IPS-18a (cell line): ENCODE measurements at regions not wholly inside any gene's neighbourhood (a gene's known extent, or its start where the extent isn't known, plus 50 kb on each side); places are given as distances from the start of the nearest gene placed in this dataset.

Source experiments
- H3K27ac ChIP-seq: one replicate; pipeline ENCODE4 v1.5.1; 2013; ENCODE audit warnings: low read length
- H3K27me3 ChIP-seq: one replicate; pipeline ENCODE4 v1.6.1; 2013; ENCODE audit warnings: mild to moderate bottlenecking, low read length; ENCODE audit not compliant: control insufficient read depth, insufficient read depth
- H3K36me3 ChIP-seq: one replicate; pipeline ENCODE4 v1.6.1; 2013; ENCODE audit warnings: low read depth, low read length; ENCODE audit not compliant: control insufficient read depth
- H3K4me1 ChIP-seq: one replicate; pipeline ENCODE4 v1.6.1; 2013; ENCODE audit warnings: low read depth, low read length; ENCODE audit not compliant: control insufficient read depth
- H3K4me3 ChIP-seq: one replicate; pipeline ENCODE4 v1.5.1; 2013; ENCODE audit warnings: low read length
- H3K9ac ChIP-seq: one replicate; pipeline ENCODE4 v1.6.1; 2013; ENCODE audit warnings: mild to moderate bottlenecking, low read length, moderate library complexity
- H3K9me3 ChIP-seq: one replicate; pipeline ENCODE4 v1.6.1; 2013; ENCODE audit warnings: low read depth, low read length; ENCODE audit not compliant: control insufficient read depth

GRCh38 chr7:106606120-106606519, 54.8 kb downstream of the CCDC71L start:
- no peaks in the 10 kb centered on the region for H3K36me3 ChIP-seq
- no peaks in the 10 kb centered on the region for H3K9me3 ChIP-seq
- no peak overlapping the region for H3K9ac ChIP-seq
- no peak overlapping the region for H3K4me3 ChIP-seq
- H3K27ac ChIP-seq, result no peak overlapping the region
- no peaks in the 10 kb centered on the region for H3K27me3 ChIP-seq
- H3K4me1 ChIP-seq, result peaks cover 4% of the 10 kb centered on the region

GRCh38 chr7:106604971-106605370, 56.0 kb downstream of the CCDC71L start:
- Histone ChIP-seq H3K9me3 (no peaks in the 10 kb centered on the region), H3K4me3 (no peak overlapping the region), H3K27ac (no peak overlapping the region), H3K36me3 (no peaks in the 10 kb centered on the region), H3K9ac (no peak overlapping the region), H3K4me1 (no peaks in the 10 kb centered on the region), H3K27me3 (no peaks in the 10 kb centered on the region)

GRCh38 chr7:106604303-106604924, 56.5 kb downstream of the CCDC71L start:
- H3K36me3 ChIP-seq, result no peaks in the 10 kb centered on the region
- no peaks in the 10 kb centered on the region for H3K27me3 ChIP-seq
- H3K9me3 ChIP-seq, result no peaks in the 10 kb centered on the region
- H3K4me1 ChIP-seq, result no peaks in the 10 kb centered on the region
- no peak overlapping the region for H3K4me3 ChIP-seq
- H3K9ac ChIP-seq, result no peak overlapping the region
- no peak overlapping the region for H3K27ac ChIP-seq

- no peak overlapping the region for H3K27ac ChIP-seq
- no peak overlapping the region for H3K4me3 ChIP-seq
- H3K9ac ChIP-seq, result no peak overlapping the region
- no peaks in the 10 kb centered on the region for H3K4me1 ChIP-seq
- no peaks in the 10 kb centered on the region for H3K36me3 ChIP-seq
- H3K27me3 ChIP-seq, result no peaks in the 10 kb centered on the region
- H3K9me3 ChIP-seq, result no peaks in the 10 kb centered on the region
These were observed 57.6 kb downstream of the CCDC71L start for GRCh38 chr7:106603346-106603745.

GRCh38 chr7:106602062-106602461, 58.9 kb downstream of the CCDC71L start:
- H3K4me3 ChIP-seq, result no peak overlapping the region
- no peak overlapping the region for H3K9ac ChIP-seq
- no peaks in the 10 kb centered on the region for H3K36me3 ChIP-seq
- H3K27ac ChIP-seq, result no peak overlapping the region
- no peaks in the 10 kb centered on the region for H3K27me3 ChIP-seq
- no peaks in the 10 kb centered on the region for H3K4me1 ChIP-seq
- H3K9me3 ChIP-seq, result no peaks in the 10 kb centered on the region

- H3K27me3 ChIP-seq, result no peaks in the 10 kb centered on the region
- no peaks in the 10 kb centered on the region for H3K36me3 ChIP-seq
These were observed 60.2 kb downstream of the CCDC71L start for GRCh38 chr7:106600569-106601373.

GRCh38 chr7:106599343-106599698, 61.6 kb downstream of the CCDC71L start:
- no peak overlapping the region for H3K4me3 ChIP-seq
- H3K9ac ChIP-seq, result no peak overlapping the region
- H3K9me3 ChIP-seq, result no peaks in the 10 kb centered on the region
- H3K27me3 ChIP-seq, result no peaks in the 10 kb centered on the region
- no peak overlapping the region for H3K27ac ChIP-seq
- H3K36me3 ChIP-seq, result no peaks in the 10 kb centered on the region
- no peaks in the 10 kb centered on the region for H3K4me1 ChIP-seq

More at GRCh38 chr7:106600569-106601373, 60.2 kb downstream of the CCDC71L start:
- Histone ChIP-seq H3K27ac (no peak overlapping the region), H3K4me1 (no peaks in the 10 kb centered on the region), H3K9ac (no peak overlapping the region), H3K4me3 (no peak overlapping the region), H3K9me3 (no peaks in the 10 kb centered on the region)

- H3K36me3 ChIP-seq, result no peaks in the 10 kb centered on the region
- H3K27me3 ChIP-seq, result no peaks in the 10 kb centered on the region
- H3K9me3 ChIP-seq, result no peaks in the 10 kb centered on the region
- no peaks in the 10 kb centered on the region for H3K4me1 ChIP-seq
- H3K27ac ChIP-seq, result no peak overlapping the region
- no peak overlapping the region for H3K9ac ChIP-seq
- peak overlapping the region; percentile 42 for H3K4me3 ChIP-seq
These were observed 62.2 kb downstream of the CCDC71L start for GRCh38 chr7:106598663-106599342.

- Histone ChIP-seq H3K36me3 (no peaks in the 10 kb centered on the region), H3K4me1 (no peaks in the 10 kb centered on the region), H3K27me3 (no peaks in the 10 kb centered on the region), H3K27ac (no peak overlapping the region), H3K4me3 (no peak overlapping the region), H3K9me3 (no peaks in the 10 kb centered on the region), H3K9ac (no peak overlapping the region)
These were observed 63.0 kb downstream of the CCDC71L start for GRCh38 chr7:106597751-106598546.

GRCh38 chr7:106597014-106597413, 63.9 kb downstream of the CCDC71L start:
- Histone ChIP-seq H3K36me3 (no peaks in the 10 kb centered on the region), H3K27me3 (no peaks in the 10 kb centered on the region), H3K9me3 (no peaks in the 10 kb centered on the region), H3K4me1 (no peaks in the 10 kb centered on the region), H3K4me3 (no peak overlapping the region), H3K27ac (no peak overlapping the region), H3K9ac (no peak overlapping the region)

GRCh38 chr7:106595922-106596321, 65.0 kb downstream of the CCDC71L start:
- H3K9ac ChIP-seq, result no peak overlapping the region
- H3K27ac ChIP-seq, result no peak overlapping the region
- H3K36me3 ChIP-seq, result no peaks in the 10 kb centered on the region
- no peak overlapping the region for H3K4me3 ChIP-seq
- no peaks in the 10 kb centered on the region for H3K27me3 ChIP-seq
- no peaks in the 10 kb centered on the region for H3K9me3 ChIP-seq
- H3K4me1 ChIP-seq, result no peaks in the 10 kb centered on the region
